ENCODE measurements at regions not wholly inside any gene's neighbourhood (a gene's known extent, or its start where the extent isn't known, plus 50 kb on each side); places are given as distances from the start of the nearest gene placed in this dataset.

GRCh38 chr2:72032481-72033041 lies 115.1 kb downstream of the CYP26B1 start:
- H3K4me3 ChIP-seq (ENCODE audit: low read depth, low read length): no peak overlapping the region
- no peak for DNase-seq (ENCODE audit: low read depth, low spot score)
- in situ Hi-C loops (cut with HindIII; ENCODE audit: low sequenced_read_pairs): no loop called here
- TF ChIP-seq CTCF (IDR thresholded peaks at IDR 0.05; ENCODE audit: low read depth, low read length): no peak

DNA sequence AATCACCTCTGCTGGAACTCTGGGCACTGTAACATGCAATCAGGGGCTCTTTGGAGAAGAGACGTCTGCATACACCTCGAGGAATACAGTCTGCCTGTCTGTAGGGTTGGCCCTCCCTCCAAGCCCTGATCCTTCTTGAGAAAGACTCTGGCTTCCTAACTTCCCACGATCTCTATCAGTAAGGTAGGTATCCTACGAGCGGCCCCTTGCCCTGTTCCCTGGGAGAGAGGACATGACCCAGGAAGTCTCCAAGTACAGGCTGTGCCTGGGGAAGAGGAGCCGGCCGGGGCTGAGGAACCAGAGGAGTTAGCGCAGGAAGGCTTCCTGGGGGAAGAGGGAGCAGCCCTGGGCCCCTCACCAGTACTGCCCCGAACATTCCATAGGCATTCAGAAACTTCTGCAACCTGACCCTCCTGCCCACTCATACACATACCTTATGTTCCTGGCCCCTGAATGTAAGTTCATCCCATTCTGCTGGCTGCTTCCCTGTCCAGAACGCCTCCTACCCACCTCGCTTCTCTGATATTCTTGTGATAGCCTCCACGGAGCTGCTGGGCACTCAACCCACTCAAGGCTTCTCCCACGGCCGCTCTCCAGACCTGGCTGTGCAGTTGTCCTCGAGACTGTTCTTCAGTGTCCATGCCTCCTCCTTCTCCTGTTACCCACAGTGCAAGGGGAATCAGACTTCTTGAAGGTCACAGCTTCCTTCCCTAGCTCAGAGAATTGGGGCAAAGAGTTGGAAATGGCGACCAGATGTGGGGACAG lies 116.1 kb downstream of the CYP26B1 start:
- in situ Hi-C loops (cut with HindIII; ENCODE audit: low sequenced_read_pairs): no loop called here
- DNase-seq (ENCODE audit: low read depth, low spot score): no peak
- H3K4me3 ChIP-seq (ENCODE audit: low read depth, low read length): no peak overlapping the region
- TF ChIP-seq CTCF (IDR thresholded peaks at IDR 0.05; ENCODE audit: low read depth, low read length): no peak

GRCh38 chr2:72028996-72029395 lies 118.7 kb downstream of the CYP26B1 start:
- H3K4me3 ChIP-seq (ENCODE audit: low read depth, low read length): no peak overlapping the region
- DNase-seq (ENCODE audit: low read depth, low spot score): no peak
- in situ Hi-C loops (cut with HindIII; ENCODE audit: low sequenced_read_pairs): no loop called here
- TF ChIP-seq CTCF (IDR thresholded peaks at IDR 0.05; ENCODE audit: low read depth, low read length): no peak

- H3K4me3 ChIP-seq (ENCODE audit: low read depth, low read length): no peak overlapping the region
- DNase-seq (ENCODE audit: low read depth, low spot score): no peak
- no peak for TF ChIP-seq CTCF (IDR thresholded peaks at IDR 0.05; ENCODE audit: low read depth, low read length)
- in situ Hi-C loops (cut with HindIII; ENCODE audit: low sequenced_read_pairs): no loop called here
Measured at GRCh38 chr2:72028351-72028995, 119.2 kb downstream of the CYP26B1 start.

DNA sequence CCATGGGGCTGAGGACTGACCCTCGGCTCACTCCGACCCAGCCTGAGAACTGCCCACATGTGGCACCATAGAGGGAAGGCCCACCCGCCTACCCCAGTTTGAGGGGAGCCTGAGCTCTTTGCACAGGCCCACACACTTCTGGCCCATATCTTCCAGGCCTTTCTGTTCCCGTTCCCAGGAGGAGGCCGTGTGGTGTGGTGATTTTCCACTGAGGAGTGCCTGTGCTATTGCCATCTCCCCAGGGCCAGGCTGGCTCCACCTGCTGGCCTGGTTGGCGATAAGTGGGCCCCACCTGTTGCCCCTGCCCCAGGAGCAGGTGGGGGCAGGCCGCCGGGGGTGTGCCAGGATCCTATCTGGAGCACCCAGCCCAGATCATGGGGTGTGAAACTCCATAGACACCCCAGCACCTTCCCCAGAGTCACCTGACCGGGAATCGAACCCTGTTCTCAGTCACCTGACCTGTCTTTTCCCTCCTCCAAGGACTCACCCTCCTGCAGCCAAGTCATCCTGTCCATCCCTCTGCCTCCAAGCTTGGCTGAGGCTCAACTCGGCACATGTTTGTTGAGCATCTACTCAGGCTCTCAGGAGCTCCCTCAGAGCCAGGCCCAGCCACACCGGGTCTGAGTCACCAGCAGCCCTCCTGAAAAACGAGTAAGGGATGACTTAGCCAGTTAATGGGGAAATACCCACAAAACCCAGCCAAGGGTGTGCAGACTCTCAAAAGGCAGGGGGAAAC lies 120.1 kb downstream of the CYP26B1 start:
- no peak for DNase-seq (ENCODE audit: low read depth, low spot score)
- no peak for TF ChIP-seq CTCF (IDR thresholded peaks at IDR 0.05; ENCODE audit: low read depth, low read length)
- no peak overlapping the region for H3K4me3 ChIP-seq (ENCODE audit: low read depth, low read length)
- in situ Hi-C loops (cut with HindIII; ENCODE audit: low sequenced_read_pairs): no loop called here

- no peak for DNase-seq (ENCODE audit: low read depth, low spot score)
- no peak for TF ChIP-seq CTCF (IDR thresholded peaks at IDR 0.05; ENCODE audit: low read depth, low read length)
- H3K4me3 ChIP-seq (ENCODE audit: low read depth, low read length): no peak overlapping the region
- in situ Hi-C loops (cut with HindIII; ENCODE audit: low sequenced_read_pairs): no loop called here
Measured at GRCh38 chr2:72026819-72027425, 120.7 kb downstream of the CYP26B1 start.
